SK-N-SH treated with all-trans-retinoic acid at 6 μM for 48 hours (cell line): ENCODE measurements at regions not wholly inside any gene's neighbourhood (a gene's known extent, or its start where the extent isn't known, plus 50 kb on each side); places are given as distances from the start of the nearest gene placed in this dataset.

Experiments
- ATAC-seq: fragments of 200-7000 bp; cut with Tn5 transposase; 3 replicates; pipeline ENCODE4 v1.9.1; 2020; ENCODE audit warnings: mild to moderate bottlenecking, moderate library complexity
- BACH2 ChIP-seq: fragments of 250-450 bp; sonication (Bioruptor Pico); IDR thresholded peaks from 2 replicates; pipeline ENCODE4 v1.9.0; 2021; ENCODE audit warnings: mild to moderate bottlenecking, borderline replicate concordance
- CREB5 ChIP-seq: fragments of 250-450 bp; sonication (Bioruptor Pico); IDR thresholded peaks from 2 replicates; pipeline ENCODE4 v1.5.1; 2020; ENCODE audit warnings: low read depth, mild to moderate bottlenecking, moderate library complexity
- CSDC2 ChIP-seq: fragments of 250-450 bp; sonication (Bioruptor Pico); IDR thresholded peaks from 2 replicates; pipeline ENCODE4 v1.5.0; 2020; ENCODE audit warnings: mild to moderate bottlenecking, moderate library complexity
- ESRRG ChIP-seq: fragments of 250-450 bp; sonication (Bioruptor Pico); IDR thresholded peaks from 2 replicates; pipeline ENCODE4 v1.6.1; 2021; ENCODE audit warnings: mild to moderate bottlenecking
- GLIS3 ChIP-seq: fragments of 250-450 bp; sonication (Bioruptor Pico); IDR thresholded peaks from 2 replicates; pipeline ENCODE4 v1.5.0; 2020; ENCODE audit warnings: mild to moderate bottlenecking, moderate library complexity
- ISL1 ChIP-seq: fragments of 250-450 bp; sonication (Bioruptor Pico); IDR thresholded peaks from 2 replicates; pipeline ENCODE4 v2.1.2; 2022; ENCODE audit warnings: mild to moderate bottlenecking, moderate library complexity
- OSR1 ChIP-seq: fragments of 250-450 bp; sonication (Bioruptor Pico); IDR thresholded peaks from 2 replicates; pipeline ENCODE4 v1.8.0; 2022; ENCODE audit warnings: moderate library complexity, mild to moderate bottlenecking, inconsistent platforms
- POU6F1 ChIP-seq: fragments of 250-450 bp; sonication (Bioruptor Pico); IDR thresholded peaks from 2 replicates; pipeline ENCODE4 v1.8.0; 2021; ENCODE audit warnings: low read depth, mild to moderate bottlenecking, moderate library complexity, borderline replicate concordance
- PPARA ChIP-seq: fragments of 250-450 bp; sonication (Bioruptor Pico); IDR thresholded peaks from 2 replicates; pipeline ENCODE4 v1.5.0; 2020; ENCODE audit warnings: mild to moderate bottlenecking, borderline replicate concordance
- RARB ChIP-seq: fragments of 250-450 bp; sonication (Bioruptor Pico); IDR thresholded peaks from 2 replicates; pipeline ENCODE4 v1.8.0; 2021; ENCODE audit warnings: mild to moderate bottlenecking, moderate library complexity
- SNAI2 ChIP-seq: fragments of 250-450 bp; sonication (Bioruptor Pico); IDR thresholded peaks from 2 replicates; pipeline ENCODE4 v1.5.0; 2020; ENCODE audit warnings: mild to moderate bottlenecking, moderate library complexity
- TOX ChIP-seq: fragments of 250-450 bp; sonication (Bioruptor Pico); IDR thresholded peaks from 2 replicates; pipeline ENCODE4 v1.8.0; 2021; ENCODE audit warnings: mild to moderate bottlenecking, moderate library complexity, borderline replicate concordance
- ZC3H10 ChIP-seq: fragments of 250-450 bp; sonication (Bioruptor Pico); IDR thresholded peaks from 2 replicates; pipeline ENCODE4 v1.5.1; 2021; ENCODE audit warnings: mild to moderate bottlenecking, moderate library complexity
- ZFP3 ChIP-seq: fragments of 250-450 bp; sonication (Bioruptor Pico); IDR thresholded peaks from 2 replicates; pipeline ENCODE4 v1.5.0; 2020; ENCODE audit warnings: mild to moderate bottlenecking, moderate library complexity
- ZNF565 ChIP-seq: fragments of 450-650 bp; formaldehyde crosslinking; conservative IDR thresholded peaks from 2 replicates; pipeline ENCODE4 v1.5.0; 2020; ENCODE audit warnings: low read depth, mild to moderate bottlenecking, moderate library complexity
- ZNF70 ChIP-seq: fragments of 450-650 bp; formaldehyde crosslinking; IDR thresholded peaks from 2 replicates; pipeline ENCODE4 v1.5.0; 2020; ENCODE audit warnings: mild to moderate bottlenecking, moderate library complexity
- ZNF8 ChIP-seq: fragments of 450-650 bp; formaldehyde crosslinking; IDR thresholded peaks from 2 replicates; pipeline ENCODE4 v1.5.0; 2020; ENCODE audit warnings: mild to moderate bottlenecking, moderate library complexity
- TF ChIP-seq, protein P1 (sequence below): fragments of 250-450 bp; sonication (Bioruptor Pico); IDR thresholded peaks from 2 replicates; pipeline ENCODE4 v1.5.0; 2020; ENCODE audit warnings: mild to moderate bottlenecking, moderate library complexity
- TF ChIP-seq, protein P2 (sequence below): fragments of 250-450 bp; sonication (Bioruptor Pico); IDR thresholded peaks from 2 replicates; pipeline ENCODE4 v1.5.1; 2021; ENCODE audit warnings: mild to moderate bottlenecking, moderate library complexity
- TF ChIP-seq, protein P3 (sequence below): fragments of 250-450 bp; sonication (Bioruptor Pico); IDR thresholded peaks from 2 replicates; pipeline ENCODE4 v1.8.0; 2020; ENCODE audit warnings: mild to moderate bottlenecking, moderate library complexity, borderline replicate concordance

- no peak for TF ChIP-seq RARB (CRISPR knock-in tag)
- no peak for TF ChIP-seq ZNF8
- TF ChIP-seq, protein P1, sequence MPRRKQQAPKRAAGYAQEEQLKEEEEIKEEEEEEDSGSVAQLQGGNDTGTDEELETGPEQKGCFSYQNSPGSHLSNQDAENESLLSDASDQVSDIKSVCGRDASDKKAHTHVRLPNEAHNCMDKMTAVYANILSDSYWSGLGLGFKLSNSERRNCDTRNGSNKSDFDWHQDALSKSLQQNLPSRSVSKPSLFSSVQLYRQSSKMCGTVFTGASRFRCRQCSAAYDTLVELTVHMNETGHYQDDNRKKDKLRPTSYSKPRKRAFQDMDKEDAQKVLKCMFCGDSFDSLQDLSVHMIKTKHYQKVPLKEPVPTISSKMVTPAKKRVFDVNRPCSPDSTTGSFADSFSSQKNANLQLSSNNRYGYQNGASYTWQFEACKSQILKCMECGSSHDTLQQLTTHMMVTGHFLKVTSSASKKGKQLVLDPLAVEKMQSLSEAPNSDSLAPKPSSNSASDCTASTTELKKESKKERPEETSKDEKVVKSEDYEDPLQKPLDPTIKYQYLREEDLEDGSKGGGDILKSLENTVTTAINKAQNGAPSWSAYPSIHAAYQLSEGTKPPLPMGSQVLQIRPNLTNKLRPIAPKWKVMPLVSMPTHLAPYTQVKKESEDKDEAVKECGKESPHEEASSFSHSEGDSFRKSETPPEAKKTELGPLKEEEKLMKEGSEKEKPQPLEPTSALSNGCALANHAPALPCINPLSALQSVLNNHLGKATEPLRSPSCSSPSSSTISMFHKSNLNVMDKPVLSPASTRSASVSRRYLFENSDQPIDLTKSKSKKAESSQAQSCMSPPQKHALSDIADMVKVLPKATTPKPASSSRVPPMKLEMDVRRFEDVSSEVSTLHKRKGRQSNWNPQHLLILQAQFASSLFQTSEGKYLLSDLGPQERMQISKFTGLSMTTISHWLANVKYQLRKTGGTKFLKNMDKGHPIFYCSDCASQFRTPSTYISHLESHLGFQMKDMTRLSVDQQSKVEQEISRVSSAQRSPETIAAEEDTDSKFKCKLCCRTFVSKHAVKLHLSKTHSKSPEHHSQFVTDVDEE, result no peak
- no peak for TF ChIP-seq OSR1 (CRISPR knock-in tag)
- no peak for TF ChIP-seq ZC3H10 (CRISPR knock-in tag)
- no peak for TF ChIP-seq PPARA (CRISPR knock-in tag)
- TF ChIP-seq ZFP3 (CRISPR knock-in tag), result no peak
- no peak for TF ChIP-seq GLIS3 (CRISPR knock-in tag)
- TF ChIP-seq TOX (CRISPR knock-in tag), result no peak
- TF ChIP-seq, protein P2, sequence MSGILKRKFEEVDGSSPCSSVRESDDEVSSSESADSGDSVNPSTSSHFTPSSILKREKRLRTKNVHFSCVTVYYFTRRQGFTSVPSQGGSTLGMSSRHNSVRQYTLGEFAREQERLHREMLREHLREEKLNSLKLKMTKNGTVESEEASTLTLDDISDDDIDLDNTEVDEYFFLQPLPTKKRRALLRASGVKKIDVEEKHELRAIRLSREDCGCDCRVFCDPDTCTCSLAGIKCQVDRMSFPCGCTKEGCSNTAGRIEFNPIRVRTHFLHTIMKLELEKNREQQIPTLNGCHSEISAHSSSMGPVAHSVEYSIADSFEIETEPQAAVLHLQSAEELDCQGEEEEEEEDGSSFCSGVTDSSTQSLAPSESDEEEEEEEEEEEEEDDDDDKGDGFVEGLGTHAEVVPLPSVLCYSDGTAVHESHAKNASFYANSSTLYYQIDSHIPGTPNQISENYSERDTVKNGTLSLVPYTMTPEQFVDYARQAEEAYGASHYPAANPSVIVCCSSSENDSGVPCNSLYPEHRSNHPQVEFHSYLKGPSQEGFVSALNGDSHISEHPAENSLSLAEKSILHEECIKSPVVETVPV, result no peak
- no peak for TF ChIP-seq ISL1
- no peak for TF ChIP-seq CREB5
- no peak for TF ChIP-seq ZNF70 (CRISPR knock-in tag)
- TF ChIP-seq ESRRG (CRISPR knock-in tag), result no peak
- no peak for TF ChIP-seq BACH2
- TF ChIP-seq ZNF565 (CRISPR knock-in tag), result no peak
- no peak for ATAC-seq
Observed at GRCh38 chr13:44106266-44107152, 226.8 kb downstream of the LACC1 start.

DNA sequence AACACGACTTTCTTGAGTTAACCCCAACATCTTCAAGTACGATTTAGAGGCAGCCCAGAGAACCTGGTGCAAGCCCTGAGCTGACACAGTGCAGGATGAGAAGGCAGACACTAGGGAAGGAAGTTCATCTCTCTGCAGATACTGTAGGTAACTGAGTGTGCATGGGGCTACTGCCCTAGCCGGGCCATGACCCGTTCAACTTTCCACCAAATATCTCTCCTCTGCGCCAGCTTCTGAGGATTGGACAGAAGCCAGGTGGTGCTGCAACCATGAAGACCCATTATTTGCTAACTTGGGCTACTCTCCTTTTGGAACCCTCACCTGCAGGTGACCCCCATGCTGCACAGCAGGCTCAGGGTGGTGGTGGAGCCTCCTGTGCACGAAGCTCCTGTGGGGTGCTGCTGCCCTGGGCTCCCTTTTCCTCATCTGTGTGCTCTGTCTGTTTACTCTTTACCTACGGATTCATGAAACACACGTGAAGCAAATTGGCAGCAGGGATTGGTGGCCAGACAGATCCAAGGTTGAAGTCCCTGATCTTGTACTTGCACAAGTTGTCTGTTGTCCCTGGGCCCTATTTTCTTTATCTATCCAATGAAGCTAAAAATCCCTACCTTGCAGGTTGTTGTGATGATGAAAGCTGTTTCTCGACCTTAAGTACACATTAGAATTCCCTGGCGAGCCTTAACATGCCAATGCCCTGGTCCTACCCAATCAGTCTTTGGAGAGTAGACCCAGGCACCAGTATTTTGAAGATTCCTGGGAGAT is 227.8 kb downstream of the LACC1 start:
- TF ChIP-seq GLIS3 (CRISPR knock-in tag) (no peak), SNAI2 (CRISPR knock-in tag) (no peak), CSDC2 (CRISPR knock-in tag) (no peak), ISL1 (no peak), ZNF70 (CRISPR knock-in tag) (no peak), POU6F1 (CRISPR knock-in tag) (no peak), TOX (CRISPR knock-in tag) (no peak), ZNF8 (no peak), ESRRG (CRISPR knock-in tag) (no peak)
- TF ChIP-seq, protein P1, result no peak
- TF ChIP-seq, protein P3, sequence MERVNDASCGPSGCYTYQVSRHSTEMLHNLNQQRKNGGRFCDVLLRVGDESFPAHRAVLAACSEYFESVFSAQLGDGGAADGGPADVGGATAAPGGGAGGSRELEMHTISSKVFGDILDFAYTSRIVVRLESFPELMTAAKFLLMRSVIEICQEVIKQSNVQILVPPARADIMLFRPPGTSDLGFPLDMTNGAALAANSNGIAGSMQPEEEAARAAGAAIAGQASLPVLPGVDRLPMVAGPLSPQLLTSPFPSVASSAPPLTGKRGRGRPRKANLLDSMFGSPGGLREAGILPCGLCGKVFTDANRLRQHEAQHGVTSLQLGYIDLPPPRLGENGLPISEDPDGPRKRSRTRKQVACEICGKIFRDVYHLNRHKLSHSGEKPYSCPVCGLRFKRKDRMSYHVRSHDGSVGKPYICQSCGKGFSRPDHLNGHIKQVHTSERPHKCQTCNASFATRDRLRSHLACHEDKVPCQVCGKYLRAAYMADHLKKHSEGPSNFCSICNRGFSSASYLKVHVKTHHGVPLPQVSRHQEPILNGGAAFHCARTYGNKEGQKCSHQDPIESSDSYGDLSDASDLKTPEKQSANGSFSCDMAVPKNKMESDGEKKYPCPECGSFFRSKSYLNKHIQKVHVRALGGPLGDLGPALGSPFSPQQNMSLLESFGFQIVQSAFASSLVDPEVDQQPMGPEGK (CRISPR knock-in tag), result no peak
- TF ChIP-seq, all 23 proteins: peak for 0
- ATAC-seq, result no peak
